B cell (primary cell): ENCODE measurements at regions not wholly inside any gene's neighbourhood (a gene's known extent, or its start where the extent isn't known, plus 50 kb on each side); places are given as distances from the start of the nearest gene placed in this dataset.

Experiments
- ATAC-seq: fragments of 200-7000 bp; cut with Tn5 transposase; one replicate; pipeline ENCODE4 v1.10.0; 2021; ENCODE audit warnings: low read depth, mild to moderate bottlenecking, moderate number of reproducible peaks, moderate library complexity
- CTCF ChIA-PET: fragments of 350-600 bp; sonication (Branson Sonifier 250); formaldehyde crosslinking; loops from one replicate; lab custom pipeline; 2021; ENCODE audit warnings: antibody characterized with exemption, inconsistent platforms; lab: Charles Lee
- POLR2A ChIA-PET: fragments of 350-600 bp; sonication (Branson Sonifier 250); formaldehyde crosslinking; loops from one replicate; lab custom pipeline; 2021; ENCODE audit warnings: antibody characterized with exemption; lab: Charles Lee
- DNase-seq: peaks from one replicate; pipeline ENCODE4 v3.0.0; 2013
- H2AFZ ChIP-seq: 2 replicates; pipeline ENCODE4 v1.6.1; 2012; ENCODE audit warnings: mild to moderate bottlenecking, low read depth, low read length; ENCODE audit not compliant: insufficient read depth, poor library complexity, severe bottlenecking
- H3K27ac ChIP-seq, 2 donors: 1 replicate in 1 of 2; 2 replicates in 1 of 2; pipeline ENCODE4 v1.5.1; 2012 to 2013; ENCODE audit warnings: low read length in 2 of 2, mild to moderate bottlenecking in 2 of 2, moderate library complexity in 1 of 2
- H3K27me3 ChIP-seq, 4 experiments: fragments of 200-600 bp in 1 of 4; sonication (generic) in 1 of 4; replicated peaks in 1 of 4; 1 replicate in 2 of 4; 2 replicates in 2 of 4; pipeline versions ENCODE4 v1.6.1 to v1.7.0; 2013 to 2016; ENCODE audit warnings: low read length in 3 of 4, mild to moderate bottlenecking in 2 of 4, mixed read lengths in 1 of 4, moderate library complexity in 1 of 4; ENCODE audit not compliant: insufficient read depth in 4 of 4, control insufficient read depth in 3 of 4; ENCODE audit errors: control extremely low read depth in 1 of 4
- H3K36me3 ChIP-seq, 2 experiments: replicated peaks in 1 of 2; 1 replicate in 1 of 2; 2 replicates in 1 of 2; pipeline versions ENCODE4 v1.6.1 to v1.7.1; 2013; ENCODE audit warnings: low read length in 1 of 2; ENCODE audit not compliant: insufficient read depth in 2 of 2, control insufficient read depth in 1 of 2; ENCODE audit errors: control extremely low read depth in 1 of 2, extremely low read depth in 1 of 2
- H3K4me1 ChIP-seq, 2 donors: fragments of 200-600 bp in 1 of 2; sonication (generic) in 1 of 2; 1 replicate in 1 of 2; 2 replicates in 1 of 2; pipeline versions ENCODE4 v1.5.1 to v1.6.1; 2013 to 2017; ENCODE audit warnings: low read length in 2 of 2; ENCODE audit not compliant: control insufficient read depth in 2 of 2, insufficient read depth in 2 of 2
- H3K4me2 ChIP-seq: replicated peaks from 2 replicates; pipeline ENCODE3; 2012; ENCODE audit warnings: mild to moderate bottlenecking, low read depth, low read length; ENCODE audit not compliant: poor library complexity, severe bottlenecking
- H3K4me3 ChIP-seq, 5 experiments: fragments of 200-600 bp in 1 of 5; sonication (generic) in 1 of 5; 1 replicate in 3 of 5; 2 replicates in 2 of 5; pipeline versions ENCODE4 v1.5.1 to v1.7.0; 2011 to 2016; ENCODE audit warnings: low read length in 4 of 5, mild to moderate bottlenecking in 4 of 5, low read depth in 2 of 5, control low read depth in 1 of 5, moderate library complexity in 1 of 5; ENCODE audit not compliant: insufficient read depth in 1 of 5; ENCODE audit errors: control extremely low read depth in 1 of 5, extremely low read depth in 1 of 5
- H3K79me2 ChIP-seq: fragments of 200-600 bp; sonication (generic); one replicate; pipeline ENCODE4 v1.6.0; 2016; ENCODE audit warnings: low read length; ENCODE audit not compliant: control insufficient read depth, insufficient read depth
- H3K9ac ChIP-seq: fragments of 200-600 bp; sonication (generic); 2 replicates; pipeline ENCODE4 v1.6.1; 2017; ENCODE audit warnings: mild to moderate bottlenecking, low read length, moderate library complexity
- H3K9me3 ChIP-seq, 3 donors: one replicate each; pipeline versions ENCODE4 v1.6.1 to v1.7.1; 2013; ENCODE audit warnings: low read length in 2 of 3; ENCODE audit not compliant: control insufficient read depth in 2 of 3, insufficient read depth in 1 of 3; ENCODE audit errors: control extremely low read depth in 1 of 3
- H4K20me1 ChIP-seq: 2 replicates; pipeline ENCODE4 v1.6.0; 2012; ENCODE audit warnings: mild to moderate bottlenecking, low read length; ENCODE audit not compliant: insufficient read depth, control insufficient read depth, poor library complexity, severe bottlenecking
- H3K27ac Mint-ChIP-seq: one replicate; pipeline ENCODE4 v1.8.0; 2021; ENCODE audit warnings: mixed read lengths
- H3K27me3 Mint-ChIP-seq: one replicate; pipeline ENCODE4 v1.8.0; 2021; ENCODE audit warnings: mixed read lengths
- H3K4me1 Mint-ChIP-seq: one replicate; pipeline ENCODE4 v1.8.0; 2021; ENCODE audit warnings: mixed read lengths
- H3K4me3 Mint-ChIP-seq: one replicate; pipeline ENCODE4 v1.8.0; 2021; ENCODE audit warnings: mixed read lengths
- H3K9me3 Mint-ChIP-seq: one replicate; pipeline ENCODE4 v1.8.0; 2022; ENCODE audit warnings: mixed read lengths; ENCODE audit not compliant: insufficient read depth
- EZH2 ChIP-seq: IDR thresholded peaks from 2 replicates; pipeline ENCODE4 v1.6.1; 2012; ENCODE audit warnings: borderline replicate concordance, low read depth, mild to moderate bottlenecking, moderate library complexity, low read length; ENCODE audit not compliant: insufficient read depth, poor library complexity, severe bottlenecking
- WGBS: methylation state at CpG from one replicate; pipeline ENCODE4 v1.1.5; 2013; ENCODE audit warnings: missing lambda C conversion rate; ENCODE audit not compliant: insufficient coverage; 5-methylcytosine and 5-hydroxymethylcytosine counted together
- intact Hi-C: fragments of 100-400 bp; cut with micrococcal nuclease; formaldehyde crosslinking; loops from one replicate; pipeline ENCODE4 v1.10.0; 2022
- TF ChIP-seq, protein P1 (sequence below): fragments of 200-600 bp; IDR thresholded peaks from one replicate; pipeline ENCODE4 v1.8.0; 2022; ENCODE audit warnings: antibody characterized with exemption, mild to moderate bottlenecking

GRCh38 chr5:82666312-82666711 lies 388.2 kb upstream of the RPS23 start:
- TF ChIP-seq, protein P1, sequence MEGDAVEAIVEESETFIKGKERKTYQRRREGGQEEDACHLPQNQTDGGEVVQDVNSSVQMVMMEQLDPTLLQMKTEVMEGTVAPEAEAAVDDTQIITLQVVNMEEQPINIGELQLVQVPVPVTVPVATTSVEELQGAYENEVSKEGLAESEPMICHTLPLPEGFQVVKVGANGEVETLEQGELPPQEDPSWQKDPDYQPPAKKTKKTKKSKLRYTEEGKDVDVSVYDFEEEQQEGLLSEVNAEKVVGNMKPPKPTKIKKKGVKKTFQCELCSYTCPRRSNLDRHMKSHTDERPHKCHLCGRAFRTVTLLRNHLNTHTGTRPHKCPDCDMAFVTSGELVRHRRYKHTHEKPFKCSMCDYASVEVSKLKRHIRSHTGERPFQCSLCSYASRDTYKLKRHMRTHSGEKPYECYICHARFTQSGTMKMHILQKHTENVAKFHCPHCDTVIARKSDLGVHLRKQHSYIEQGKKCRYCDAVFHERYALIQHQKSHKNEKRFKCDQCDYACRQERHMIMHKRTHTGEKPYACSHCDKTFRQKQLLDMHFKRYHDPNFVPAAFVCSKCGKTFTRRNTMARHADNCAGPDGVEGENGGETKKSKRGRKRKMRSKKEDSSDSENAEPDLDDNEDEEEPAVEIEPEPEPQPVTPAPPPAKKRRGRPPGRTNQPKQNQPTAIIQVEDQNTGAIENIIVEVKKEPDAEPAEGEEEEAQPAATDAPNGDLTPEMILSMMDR: no peak
- TF ChIP-seq EZH2: no peak
- H3K27me3 Mint-ChIP-seq: no peaks in the 10 kb centered on the region
- no peak for ATAC-seq
- POLR2A ChIA-PET: no interaction called here
- Histone ChIP-seq H3K36me3 (no peaks in the 10 kb centered on the region), H4K20me1 (no peaks in the 10 kb centered on the region), H3K9ac (no peak overlapping the region), H3K4me3 (no peak overlapping the region), H3K27ac (no peak overlapping the region), H2AFZ (no peak overlapping the region), H3K27me3 (no peaks in the 10 kb centered on the region), H3K79me2 (no peaks in the 10 kb centered on the region), H3K9me3 (no peaks in the 10 kb centered on the region), H3K4me2 (no peak overlapping the region), H3K4me1 (no peaks in the 10 kb centered on the region)
- no peaks in the 10 kb centered on the region for H3K9me3 Mint-ChIP-seq
- H3K4me3 Mint-ChIP-seq: no peak overlapping the region
- WGBS: 100% methylated on average over 1 of the region's 2 CpGs
- intact Hi-C loops: no loop called here
- no peaks in the 10 kb centered on the region for H3K4me1 Mint-ChIP-seq
- no peak for DNase-seq
- CTCF ChIA-PET: no interaction called here
- H3K27ac Mint-ChIP-seq: no peak overlapping the region

GRCh38 chr5:82664732-82665131 lies 386.6 kb upstream of the RPS23 start:
- Histone ChIP-seq H3K79me2 (no peaks in the 10 kb centered on the region), H3K9ac (no peak overlapping the region), H3K36me3 (no peaks in the 10 kb centered on the region), H2AFZ (no peak overlapping the region), H3K4me2 (no peak overlapping the region), H4K20me1 (no peaks in the 10 kb centered on the region), H3K4me1 (no peaks in the 10 kb centered on the region), H3K9me3 (peaks cover 0 to 2% (median 0%) of the 10 kb centered on the region in 3 donors), H3K27ac (no peak overlapping the region), H3K4me3 (no peak overlapping the region), H3K27me3 (no peaks in the 10 kb centered on the region)
- H3K4me3 Mint-ChIP-seq: no peak overlapping the region
- POLR2A ChIA-PET: no interaction called here
- WGBS: no CpG with 5 or more reads among the region's 3 CpGs
- intact Hi-C loops: no loop called here
- H3K27me3 Mint-ChIP-seq: no peaks in the 10 kb centered on the region
- ATAC-seq (no peak), DNase-seq (no peak)
- no peaks in the 10 kb centered on the region for H3K9me3 Mint-ChIP-seq
- H3K4me1 Mint-ChIP-seq: no peaks in the 10 kb centered on the region
- CTCF ChIA-PET: interaction anchor here (1.0 kb wide), 1 partner anchor 19 kb away, joined by 3 read pairs; no protein-coding TSS in a partner anchor
- no peak overlapping the region for H3K27ac Mint-ChIP-seq
- no peak for TF ChIP-seq EZH2
- TF ChIP-seq, protein P1: no peak
